GM12864 (cell line): ENCODE measurements at regions not wholly inside any gene's neighbourhood (a gene's known extent, or its start where the extent isn't known, plus 50 kb on each side); places are given as distances from the start of the nearest gene placed in this dataset.

Experiments
- DNase-seq: peaks from one replicate; pipeline ENCODE4 v3.0.0-alpha.2; 2011; ENCODE audit warnings: low read depth
- H3K4me3 ChIP-seq: 2 replicates; pipeline ENCODE4 v1.5.1; 2011; ENCODE audit warnings: mild to moderate bottlenecking, low read depth, low read length, control low read depth
- TF ChIP-seq, protein P1 (sequence below): IDR thresholded peaks from 2 replicates; pipeline ENCODE4 v1.5.1; 2011; ENCODE audit warnings: low read depth, mild to moderate bottlenecking, moderate library complexity, low read length, control low read depth, inconsistent platforms; ENCODE audit errors: missing control alignments

DNA sequence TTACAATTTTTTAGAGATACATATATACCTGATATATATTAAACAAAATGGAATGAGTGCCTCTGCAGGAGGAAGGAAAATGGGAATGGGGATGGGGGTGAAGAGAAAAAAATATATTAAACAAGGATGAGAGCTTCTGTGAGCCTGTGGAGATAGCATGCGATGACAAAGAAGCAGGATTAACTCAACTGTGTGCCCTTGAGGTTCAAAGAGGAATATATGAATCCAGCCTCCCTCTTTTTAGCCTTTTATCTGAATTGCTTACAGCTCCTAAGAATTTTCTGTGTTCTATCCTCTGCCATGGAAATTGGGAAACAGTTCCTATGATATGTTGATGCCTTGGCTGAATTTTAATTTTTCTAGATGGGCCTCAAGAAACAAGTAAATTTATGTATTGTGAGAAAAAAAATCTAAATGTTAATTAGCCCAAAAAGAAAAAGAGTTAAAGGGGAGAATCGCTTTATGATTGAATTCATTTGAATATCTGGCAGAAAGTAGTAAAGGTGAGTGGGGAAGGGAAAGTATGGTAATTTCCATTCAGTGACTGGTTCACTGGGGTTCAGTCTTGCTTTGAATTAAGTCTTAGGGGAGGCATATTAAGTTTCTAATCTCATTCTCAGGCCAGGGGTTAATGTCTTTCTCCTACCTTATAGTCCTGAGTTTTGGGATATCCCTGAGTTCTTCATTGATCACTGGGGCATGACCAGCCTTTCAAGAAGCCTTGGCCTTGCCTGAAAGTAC lies 106.3 kb upstream of the HMCN1 start:
- no peak overlapping the region for H3K4me3 ChIP-seq
- DNase-seq = no peak
- TF ChIP-seq, protein P1, sequence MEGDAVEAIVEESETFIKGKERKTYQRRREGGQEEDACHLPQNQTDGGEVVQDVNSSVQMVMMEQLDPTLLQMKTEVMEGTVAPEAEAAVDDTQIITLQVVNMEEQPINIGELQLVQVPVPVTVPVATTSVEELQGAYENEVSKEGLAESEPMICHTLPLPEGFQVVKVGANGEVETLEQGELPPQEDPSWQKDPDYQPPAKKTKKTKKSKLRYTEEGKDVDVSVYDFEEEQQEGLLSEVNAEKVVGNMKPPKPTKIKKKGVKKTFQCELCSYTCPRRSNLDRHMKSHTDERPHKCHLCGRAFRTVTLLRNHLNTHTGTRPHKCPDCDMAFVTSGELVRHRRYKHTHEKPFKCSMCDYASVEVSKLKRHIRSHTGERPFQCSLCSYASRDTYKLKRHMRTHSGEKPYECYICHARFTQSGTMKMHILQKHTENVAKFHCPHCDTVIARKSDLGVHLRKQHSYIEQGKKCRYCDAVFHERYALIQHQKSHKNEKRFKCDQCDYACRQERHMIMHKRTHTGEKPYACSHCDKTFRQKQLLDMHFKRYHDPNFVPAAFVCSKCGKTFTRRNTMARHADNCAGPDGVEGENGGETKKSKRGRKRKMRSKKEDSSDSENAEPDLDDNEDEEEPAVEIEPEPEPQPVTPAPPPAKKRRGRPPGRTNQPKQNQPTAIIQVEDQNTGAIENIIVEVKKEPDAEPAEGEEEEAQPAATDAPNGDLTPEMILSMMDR = no peak

DNA sequence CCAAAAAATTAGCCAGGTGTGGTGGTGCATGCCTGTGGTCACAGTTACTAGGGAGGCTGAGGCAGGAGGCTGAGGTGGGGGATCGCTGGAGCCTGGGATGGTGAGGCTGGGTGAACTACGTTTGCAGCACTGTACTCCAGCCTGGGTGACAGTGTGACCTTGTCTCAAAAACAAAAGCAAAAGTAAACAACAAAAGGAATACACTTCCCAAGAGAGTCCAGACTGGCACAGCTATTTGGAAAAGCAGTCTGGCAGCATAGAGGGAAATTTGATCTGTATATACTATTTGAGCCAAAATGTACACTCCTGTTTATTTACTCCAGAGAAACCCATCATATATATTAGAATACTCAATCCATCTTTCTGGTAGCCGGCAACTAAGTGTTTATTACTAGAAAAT lies 107.0 kb upstream of the HMCN1 start:
- H3K4me3 ChIP-seq = no peak overlapping the region
- TF ChIP-seq, protein P1 = no peak
- no peak for DNase-seq

DNA sequence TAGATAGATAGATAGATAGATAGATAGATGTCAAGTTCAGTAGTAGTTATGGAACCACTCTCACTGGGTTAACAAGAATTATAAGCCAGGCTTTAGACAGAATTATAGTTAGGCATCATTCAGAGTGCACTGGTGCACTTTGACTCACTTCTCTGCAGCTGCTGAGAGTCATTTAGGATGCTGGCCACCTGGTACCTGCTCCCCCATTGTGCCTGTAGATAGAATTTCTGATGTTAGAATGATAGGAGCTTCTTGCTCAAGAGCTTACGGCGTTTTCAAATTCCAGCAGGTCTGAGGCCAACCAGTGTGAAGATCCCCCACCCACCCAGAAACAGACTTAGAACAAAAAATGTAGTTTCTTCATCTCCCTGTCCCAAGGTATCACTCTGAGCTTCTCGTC lies 107.8 kb upstream of the HMCN1 start:
- DNase-seq = no peak
- TF ChIP-seq, protein P1 = no peak
- no peak overlapping the region for H3K4me3 ChIP-seq

DNA sequence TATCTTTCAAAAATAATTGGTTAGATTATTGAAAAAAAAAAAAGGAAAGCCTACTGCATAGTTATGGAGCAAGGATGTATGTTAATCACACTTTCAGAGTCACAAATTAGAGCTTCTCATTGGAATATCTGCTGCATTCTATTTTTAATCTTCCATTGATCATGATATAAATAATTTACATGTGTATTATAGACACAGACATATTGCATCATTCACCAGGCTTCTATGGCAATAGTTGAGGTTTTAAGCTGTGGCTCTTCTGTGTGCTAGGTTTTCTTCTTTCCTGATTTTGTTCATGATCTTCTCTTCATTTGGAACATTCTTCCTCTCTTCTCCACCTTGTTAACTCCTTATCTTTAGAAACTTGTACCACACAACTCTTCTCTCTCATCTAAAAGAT lies 123.2 kb upstream of the HMCN1 start:
- TF ChIP-seq, protein P1 = no peak
- H3K4me3 ChIP-seq = no peak overlapping the region
- DNase-seq = no peak

DNA sequence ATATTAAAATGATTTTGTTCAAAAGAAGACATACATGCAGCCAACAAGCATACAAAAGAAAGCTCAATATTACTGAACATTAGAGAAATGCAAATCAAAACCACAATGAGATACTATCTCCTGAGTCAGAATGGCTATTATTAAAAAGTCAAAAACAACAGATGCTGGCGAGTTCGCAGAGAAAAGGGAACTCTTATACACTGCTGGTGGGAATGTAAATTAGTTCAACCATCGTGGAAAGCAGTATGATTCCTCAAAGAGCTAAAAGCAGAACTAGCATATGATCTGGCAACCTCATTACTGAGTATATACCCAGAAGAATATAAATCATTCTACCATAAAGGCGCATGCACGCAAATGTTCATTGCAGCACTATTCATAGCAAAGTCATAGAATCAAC lies 126.0 kb upstream of the HMCN1 start:
- TF ChIP-seq, protein P1 = no peak
- H3K4me3 ChIP-seq = no peak overlapping the region
- no peak for DNase-seq

DNA sequence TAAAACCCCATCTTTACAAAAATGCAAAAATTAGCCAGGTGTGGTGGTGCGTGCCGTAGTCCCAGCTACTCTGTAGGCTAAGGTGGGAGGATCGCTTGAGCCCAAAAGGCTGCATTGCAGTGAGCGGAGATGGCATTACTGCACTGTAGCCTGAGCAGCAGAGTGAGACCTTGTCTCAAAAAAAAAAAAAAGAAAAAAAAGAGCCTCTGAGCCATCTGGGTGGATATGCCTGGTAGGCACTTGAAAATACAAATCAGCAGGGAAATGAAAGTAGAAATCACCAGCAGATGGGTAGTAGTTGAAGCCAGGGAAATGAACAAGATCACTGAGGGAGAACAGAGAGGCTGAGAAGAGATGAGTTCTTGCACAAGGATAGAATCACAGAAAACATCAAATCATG lies 131.0 kb upstream of the HMCN1 start:
- peak; percentile 12 for DNase-seq
- TF ChIP-seq, protein P1 = no peak

DNA sequence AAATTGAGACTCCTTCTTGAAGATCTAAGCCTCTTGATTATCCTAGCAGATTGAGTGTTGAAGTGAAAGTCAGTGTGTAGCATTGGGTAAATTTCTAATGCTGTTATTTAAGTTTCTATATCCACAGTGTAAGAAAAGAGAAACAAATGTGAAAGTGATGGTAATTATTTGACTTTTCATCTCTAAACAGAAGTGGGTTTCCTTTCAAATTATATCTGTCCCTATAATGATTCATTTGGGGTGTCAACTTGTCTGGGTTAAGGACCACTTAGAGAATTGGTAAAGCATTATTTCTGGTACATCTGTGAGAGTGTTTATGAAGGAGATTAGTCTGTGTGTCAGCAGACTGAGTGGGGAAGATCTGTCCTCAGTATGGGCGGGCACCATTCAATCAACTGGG lies 133.0 kb upstream of the HMCN1 start:
- TF ChIP-seq, protein P1 = no peak
- no peak overlapping the region for H3K4me3 ChIP-seq
- DNase-seq = no peak

More for the DNA sequence above, 131.0 kb upstream of the HMCN1 start:
- no peak overlapping the region for H3K4me3 ChIP-seq
